ENCODE measurements at regions not wholly inside any gene's neighbourhood (a gene's known extent, or its start where the extent isn't known, plus 50 kb on each side); places are given as distances from the start of the nearest gene placed in this dataset.
"Not testable (repeated sequence)": the region's sequence is repeated elsewhere in the genome, so short reads cannot be mapped to it uniquely, and the experiment has no call there.

DNA sequence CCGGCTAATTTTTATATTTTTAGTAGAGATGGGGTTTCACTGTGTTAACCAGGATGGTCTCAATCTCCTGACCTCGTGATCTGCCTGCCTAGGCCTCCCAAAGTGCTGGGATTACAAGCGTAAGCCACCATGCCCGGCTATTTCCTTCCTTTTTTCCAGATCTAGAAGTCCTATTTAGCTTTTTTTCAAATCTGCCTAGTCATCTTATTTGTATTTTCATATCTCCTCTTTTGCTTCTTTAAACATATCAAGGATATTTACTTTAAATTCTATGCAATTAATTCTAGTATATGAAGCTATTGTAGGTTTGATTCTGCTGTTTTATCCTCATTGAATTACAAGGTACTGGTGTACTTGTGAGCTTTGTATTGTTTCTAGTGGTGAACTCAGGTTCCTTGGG lies 119.1 kb downstream of the MACIR start:
- not testable (repeated sequence) for DNase-seq

DNA sequence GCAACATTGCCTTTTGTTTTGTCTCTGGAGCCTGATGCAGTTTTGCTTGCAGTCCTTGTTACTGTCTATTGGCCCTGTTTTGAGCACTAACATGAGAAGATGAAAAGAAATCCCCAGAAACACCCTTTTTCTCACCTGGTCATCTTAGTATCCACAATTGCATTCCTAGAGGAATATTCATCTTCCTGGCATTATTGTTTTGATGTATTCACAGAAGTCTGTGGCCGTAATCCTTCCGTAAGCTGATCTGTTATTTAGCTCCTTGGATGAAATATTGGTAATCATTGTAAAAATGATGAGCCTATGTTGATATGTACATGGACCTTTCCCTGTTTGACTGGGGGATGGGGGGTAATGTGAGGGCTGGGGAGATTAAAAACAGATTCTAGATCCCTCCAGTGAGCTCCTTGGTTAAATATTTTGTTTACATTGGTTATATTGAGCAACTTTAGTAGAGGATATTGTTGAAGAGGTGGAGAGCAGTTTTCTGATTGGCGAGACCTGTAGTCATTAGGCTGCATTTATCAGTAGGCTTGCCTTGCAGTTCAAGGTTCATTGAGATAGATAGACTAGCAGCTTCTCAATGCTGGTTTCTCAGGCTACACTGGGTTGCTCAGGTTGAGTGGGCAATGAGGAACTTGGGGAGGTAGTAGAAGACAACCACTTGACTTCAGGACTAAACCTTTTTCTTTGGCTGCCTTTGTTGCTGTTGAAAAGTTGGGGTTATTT lies 117.5 kb downstream of the MACIR start:
- DNase-seq, result no peak

DNA sequence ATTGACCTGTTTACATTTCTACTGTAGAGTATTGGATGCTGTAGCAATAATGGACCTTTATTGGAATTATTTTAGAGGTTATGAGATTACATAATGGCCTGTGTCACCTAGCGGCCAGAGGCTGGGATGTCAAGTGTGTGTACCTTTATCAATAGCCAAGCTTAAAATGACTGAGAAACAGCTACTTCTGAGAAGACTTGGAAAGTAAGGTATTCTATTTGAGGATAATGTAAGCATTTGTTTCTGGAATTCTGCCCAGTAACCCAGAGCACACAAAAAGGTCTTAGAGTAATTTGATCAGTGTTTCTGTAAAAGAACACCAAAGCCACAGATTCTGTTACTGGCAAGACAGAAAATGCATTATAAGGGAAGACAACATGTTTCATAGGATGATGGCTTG lies 116.8 kb downstream of the MACIR start:
- DNase-seq, result no peak

DNA sequence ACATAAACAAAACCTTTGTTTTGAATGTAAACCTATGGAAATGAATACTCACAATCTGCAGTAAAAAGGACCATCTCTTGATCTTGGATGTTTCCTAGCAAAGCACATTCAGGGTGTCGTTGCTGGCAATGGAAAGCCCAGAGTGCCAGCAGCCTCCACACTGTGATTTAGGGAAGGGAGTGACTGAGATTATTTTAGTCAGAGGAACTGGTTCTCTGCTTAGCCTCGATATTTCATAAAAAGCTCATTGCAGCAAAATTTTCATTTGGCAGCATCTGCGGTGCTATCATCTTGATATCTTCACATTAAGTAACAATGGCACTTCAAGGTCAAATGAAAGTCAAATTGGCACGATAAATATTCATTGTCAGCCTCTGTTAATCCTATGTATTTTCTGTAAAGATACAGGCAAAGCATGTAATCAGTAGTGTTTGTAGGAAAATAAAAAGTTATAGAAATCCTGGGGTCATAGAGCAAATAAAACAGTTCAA lies 116.0 kb downstream of the MACIR start:
- no peak for DNase-seq

DNA sequence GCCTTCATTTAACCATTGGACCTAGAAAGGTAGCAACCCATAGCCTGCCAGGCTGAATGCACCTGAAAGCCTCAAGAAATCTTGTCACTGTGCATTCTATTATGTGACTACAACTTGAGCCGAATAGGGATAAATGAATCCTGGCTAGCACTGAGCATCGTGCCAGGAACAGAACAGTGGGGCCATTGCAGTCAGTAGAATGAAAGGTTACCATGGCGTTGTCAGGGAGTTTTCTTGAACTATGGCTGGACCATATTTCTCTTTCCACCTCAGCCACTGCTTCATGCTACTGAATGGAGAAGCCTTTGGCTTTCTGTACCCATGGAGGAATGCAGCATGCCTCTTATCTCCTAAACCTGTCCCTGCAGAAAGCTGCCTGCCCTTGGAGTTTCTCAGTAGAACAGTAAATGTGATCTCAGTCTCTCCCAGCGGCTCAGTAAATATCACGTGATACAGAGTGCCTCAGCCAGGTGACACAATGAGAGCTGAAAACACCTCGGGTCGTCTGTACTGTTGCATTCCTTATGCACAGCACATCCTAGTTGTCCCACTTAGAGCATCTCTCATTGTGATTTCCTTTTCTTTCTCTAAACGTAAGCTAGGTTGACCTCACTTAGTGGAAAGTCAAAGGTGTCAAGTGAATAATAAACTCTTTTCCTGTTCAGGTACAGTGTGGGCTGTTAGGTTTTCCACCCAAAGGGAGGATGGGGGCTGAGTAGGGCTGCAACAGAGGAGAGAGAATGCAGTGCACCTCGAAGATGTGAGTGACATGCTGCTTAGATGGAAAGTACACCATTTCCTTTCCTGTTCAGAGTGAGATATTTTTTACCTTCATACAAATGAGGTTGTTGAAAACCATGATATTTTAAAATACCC lies 115.3 kb downstream of the MACIR start:
- no peak for DNase-seq

DNA sequence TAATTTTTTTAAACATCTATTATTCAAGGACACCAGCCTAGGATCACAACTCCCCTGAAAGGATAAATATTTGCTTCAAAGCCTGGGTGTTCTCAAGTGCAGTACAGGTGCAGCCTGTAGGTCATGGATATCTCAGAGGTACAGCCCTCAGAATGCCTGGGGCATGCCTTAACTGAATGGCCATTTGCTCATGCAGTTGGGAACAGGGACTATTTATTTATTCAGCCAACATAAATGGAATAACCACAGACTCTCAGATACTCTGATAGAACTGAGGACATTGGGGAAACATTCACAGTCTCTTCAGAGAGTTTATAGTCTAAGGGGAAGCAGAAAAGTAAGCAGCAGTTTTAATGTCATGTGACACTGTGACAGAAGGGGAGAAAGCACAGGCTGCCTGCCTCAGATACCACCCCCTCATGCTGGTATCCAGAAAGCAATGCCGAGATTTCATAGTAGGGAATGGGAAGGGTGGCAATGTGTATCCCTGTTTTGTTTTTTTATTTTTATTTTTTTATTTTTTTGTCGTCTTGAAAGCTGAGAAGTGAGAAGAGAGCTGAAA lies 112.6 kb downstream of the MACIR start:
- no peak for DNase-seq

DNA sequence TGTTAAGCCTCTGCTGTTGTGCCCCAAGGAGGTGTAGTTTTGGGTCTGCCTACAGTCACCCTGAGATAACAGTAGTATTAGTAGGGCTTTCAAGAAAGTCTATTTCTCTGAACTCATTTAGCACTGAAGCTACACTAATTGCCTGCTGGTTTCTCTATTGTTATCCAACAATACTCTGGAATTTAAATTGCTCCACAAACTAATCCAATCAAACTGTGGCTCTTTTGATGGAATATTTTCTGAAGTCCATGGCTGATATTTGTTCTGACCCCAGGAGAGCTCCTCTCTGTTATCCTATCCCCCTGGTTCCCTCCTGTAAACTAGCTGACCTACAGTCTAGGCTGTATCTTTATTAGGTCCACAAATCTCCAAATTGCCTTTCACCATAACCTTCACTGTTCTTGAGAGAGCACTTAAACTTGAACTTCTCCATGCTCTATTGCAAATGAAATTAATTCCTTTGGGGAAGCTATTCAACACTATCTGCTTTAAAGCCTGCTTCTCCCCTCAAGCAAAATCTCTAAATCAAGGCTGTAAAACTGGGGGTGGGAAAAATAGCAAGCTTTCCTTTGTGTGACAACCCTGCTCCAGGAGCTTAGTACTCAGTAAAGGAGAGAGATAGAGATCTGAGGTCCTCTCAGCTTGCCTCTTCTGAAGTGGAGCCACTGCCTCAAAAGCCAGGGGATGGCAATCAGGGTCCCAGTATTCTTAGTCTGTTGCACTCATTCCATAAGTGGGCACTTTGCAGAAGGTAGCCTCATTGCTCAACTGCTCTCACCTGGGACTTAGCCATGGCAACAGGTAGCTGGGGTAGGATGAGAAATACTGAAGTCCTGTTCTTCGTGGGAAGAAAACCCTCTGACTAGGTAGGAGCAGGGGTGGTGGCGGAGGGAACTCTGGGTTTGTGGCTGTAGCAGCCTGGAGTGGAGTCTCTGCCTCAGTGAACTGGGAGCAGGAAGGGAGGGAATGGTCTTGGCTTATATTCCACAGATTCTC lies 110.9 kb downstream of the MACIR start:
- DNase-seq, result no peak

DNA sequence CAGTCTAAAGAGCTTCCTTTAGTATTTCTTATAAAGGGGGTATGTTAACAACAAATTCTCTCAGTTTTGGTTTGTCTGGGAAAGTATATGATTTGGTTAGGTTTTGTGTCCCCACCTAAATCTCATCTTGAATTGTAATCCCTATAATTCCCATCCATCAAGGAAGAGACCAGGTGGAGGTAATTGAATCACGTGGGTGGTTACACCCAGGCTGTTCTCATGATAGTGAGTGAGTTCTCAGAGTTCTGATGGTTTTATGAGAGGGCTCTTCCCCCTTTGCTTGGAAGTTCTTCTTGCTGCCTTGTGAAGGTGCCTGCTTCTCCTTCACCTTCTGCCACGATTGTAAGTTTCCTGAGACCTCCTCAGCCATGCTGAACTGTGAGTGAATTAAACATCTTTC lies 109.1 kb downstream of the MACIR start:
- DNase-seq, result no peak

DNA sequence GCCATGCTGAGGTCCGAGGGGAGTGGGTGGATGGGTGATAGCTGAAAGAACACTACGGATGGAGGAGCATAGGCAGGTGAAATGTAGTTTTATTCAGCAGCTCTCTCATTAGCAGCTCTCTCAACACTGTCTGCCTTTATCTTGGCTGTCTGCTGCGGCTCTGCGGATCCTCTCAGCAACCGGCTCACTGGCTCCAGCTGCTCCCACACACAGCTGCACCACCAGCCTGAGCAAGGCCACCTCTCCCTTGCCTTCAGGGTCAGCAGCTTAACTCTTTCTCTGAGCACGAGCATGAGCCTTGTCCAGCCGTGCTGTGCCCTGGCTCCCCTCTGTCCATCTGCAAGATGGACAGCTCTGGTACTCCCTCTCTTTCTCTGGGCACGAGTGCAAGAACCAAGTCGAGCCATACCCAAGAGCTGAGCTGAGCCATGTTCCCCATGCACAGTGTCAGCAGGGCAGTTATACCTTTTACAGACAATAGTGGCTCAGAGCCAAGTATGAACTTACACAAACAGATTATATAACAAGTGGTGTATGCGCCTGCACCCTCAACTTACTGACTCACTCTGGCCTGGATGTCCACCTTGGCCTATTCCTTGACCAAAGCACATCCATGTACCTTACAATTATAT lies 108.5 kb downstream of the MACIR start:
- no peak for DNase-seq

DNA sequence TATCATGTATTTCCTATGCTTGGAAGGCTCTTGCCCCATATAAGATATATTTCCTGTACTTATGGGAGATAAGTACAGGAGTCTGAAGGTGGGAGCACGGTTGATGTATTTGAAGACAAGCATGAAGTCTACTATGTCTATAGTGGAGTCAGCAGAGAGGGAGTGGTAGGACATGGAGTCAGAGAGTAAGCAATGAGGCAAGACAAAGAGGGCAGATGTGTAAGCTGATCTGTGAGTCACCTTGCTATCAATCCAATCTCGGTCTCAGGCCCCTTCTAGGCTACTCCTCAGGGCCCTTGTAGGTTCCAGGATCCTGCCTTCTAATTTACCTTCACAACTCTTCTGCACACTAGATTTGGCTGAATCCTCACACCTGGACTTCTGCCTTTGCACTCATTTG lies 105.5 kb downstream of the MACIR start:
- no peak for DNase-seq

DNA sequence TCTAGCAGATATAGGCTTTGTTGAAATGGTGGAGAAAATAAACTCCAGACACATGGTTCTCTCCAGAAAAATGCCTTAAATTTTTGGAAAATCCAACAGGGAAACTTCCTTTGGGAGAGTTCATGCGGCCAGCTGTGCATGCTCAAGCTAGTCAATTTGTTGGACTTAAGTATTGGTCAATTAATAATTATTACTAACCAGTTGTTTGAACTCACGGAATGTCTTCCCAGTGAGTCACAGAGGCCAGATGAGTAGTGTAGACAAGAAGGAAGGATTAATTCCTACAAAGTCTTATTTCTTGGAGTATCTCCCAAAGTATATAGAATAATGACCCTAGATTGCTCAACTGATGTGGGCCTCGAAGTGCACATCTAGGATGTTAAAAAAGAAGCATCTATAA lies 103.6 kb downstream of the MACIR start:
- no peak for DNase-seq

DNA sequence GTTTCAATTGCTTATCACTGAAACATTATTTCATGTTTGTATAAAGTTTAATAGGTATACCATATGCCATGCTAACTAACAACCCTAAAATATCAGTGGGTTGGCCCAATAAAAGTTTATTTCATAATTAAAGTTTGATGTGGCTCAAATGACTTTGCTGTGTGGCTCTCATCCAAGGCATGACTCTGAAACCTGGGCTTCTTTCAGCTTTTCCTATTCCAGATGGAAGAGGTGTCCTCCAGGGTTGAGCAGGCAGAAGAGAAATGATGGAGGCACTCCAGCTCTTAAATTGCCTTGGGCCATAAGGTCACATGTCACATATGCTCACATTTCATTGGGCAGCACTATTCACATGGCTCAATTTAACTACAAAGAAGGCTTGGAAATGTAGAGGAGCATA lies 101.9 kb downstream of the MACIR start:
- no peak for DNase-seq

DNA sequence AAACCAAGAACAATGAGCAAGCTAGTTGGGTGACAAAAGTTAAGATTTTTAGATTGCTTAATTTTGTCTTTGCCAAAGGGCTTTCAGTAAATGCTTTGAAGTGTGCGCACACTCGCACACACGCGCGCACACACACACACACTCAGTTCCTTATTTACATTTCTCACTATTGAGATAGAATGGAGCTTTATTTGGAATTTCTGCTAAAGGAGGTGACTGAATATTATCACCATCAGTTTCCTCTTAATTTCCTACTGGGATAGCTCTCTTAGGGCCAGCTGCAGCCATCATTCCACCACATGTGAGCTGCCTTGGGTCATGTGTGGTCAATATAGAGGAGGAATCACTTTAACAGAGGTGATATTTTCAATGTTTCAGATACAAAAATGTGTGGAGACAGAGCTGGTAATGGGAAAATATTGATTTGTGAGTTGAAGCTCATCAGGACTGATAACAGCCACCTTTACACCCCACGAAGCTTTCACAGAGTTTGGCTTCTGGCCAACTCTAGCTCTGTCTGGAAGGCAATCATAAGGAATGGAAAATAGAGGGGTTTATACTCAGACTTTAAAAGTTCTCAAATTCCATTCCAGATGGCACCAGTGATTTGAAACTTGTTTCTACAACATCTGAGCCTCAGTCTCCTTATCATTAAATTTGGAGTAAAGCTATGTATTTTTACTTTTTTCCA lies 99.9 kb downstream of the MACIR start:
- DNase-seq, result no peak

DNA sequence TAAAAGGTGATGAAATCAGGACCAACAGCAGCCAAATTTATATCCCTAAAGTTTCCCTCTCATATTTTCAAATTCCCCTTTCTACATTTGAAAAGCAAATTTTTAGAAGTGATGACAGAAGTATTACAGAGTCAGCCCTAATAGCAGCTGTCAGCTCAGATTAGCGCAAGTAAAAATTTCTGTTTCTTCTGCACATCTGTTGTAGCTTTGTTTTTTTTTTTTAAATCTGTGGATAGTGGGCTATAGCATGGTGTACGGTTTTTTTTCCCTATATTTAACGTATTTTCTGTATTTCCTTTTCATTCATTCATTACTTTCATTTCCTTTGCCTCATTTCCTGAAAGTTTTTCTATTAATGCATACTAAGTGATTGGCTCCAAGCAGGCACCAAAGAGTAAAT lies 99.1 kb downstream of the MACIR start:
- no peak for DNase-seq

DNA sequence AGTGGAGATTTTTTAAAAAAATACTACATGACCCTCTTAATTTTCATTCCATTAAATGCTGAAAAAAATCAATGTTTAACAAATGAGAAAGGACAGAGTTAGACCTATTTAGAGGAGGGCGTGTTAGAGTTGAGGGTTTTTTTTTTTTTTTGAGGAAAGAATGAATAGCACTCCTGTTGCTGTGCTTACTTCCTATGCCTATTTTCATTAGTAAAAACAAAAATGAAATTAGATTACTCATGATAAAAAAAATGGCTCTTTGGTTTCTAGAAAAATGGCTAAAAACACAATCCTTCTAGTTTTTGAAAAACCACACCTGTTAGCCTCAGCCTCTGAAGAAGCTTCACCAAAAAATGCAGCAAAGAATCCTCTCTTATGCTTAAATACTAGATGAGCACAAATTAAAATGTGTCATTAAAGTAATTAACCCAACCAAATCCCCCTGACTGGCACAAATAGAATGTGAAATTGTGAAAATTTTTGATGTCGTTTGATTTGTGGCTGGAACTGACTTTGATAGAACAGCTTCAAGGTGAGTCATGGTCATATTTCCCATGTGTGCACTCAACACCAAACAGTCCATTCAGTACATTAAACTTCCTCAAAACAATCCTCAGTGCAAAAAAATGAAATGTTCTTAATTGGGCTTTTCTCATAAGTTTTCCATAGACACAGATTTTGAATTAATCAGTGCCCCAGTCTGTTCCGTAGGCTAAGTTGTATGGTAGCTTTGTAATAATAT lies 98.0 kb downstream of the MACIR start:
- no peak for DNase-seq

DNA sequence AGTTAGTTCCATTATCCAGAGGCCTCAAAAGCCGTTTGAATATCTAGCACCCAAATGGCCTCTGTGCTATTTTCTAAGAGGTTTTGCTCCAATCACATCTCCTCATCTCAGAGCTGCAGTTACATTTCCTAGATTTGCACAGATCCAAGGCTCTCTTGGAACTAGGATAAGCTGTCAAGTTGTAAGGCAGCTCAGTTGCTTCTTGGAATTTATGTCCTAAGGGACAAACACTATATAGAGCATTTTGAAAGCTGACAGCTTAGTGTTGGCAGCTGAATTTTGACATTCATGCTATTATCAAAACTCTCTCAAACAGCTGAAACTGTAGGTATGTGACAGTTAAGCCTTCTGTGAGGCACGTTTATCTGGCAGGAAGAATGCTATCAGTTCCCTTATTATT lies 97.0 kb downstream of the MACIR start:
- DNase-seq, result no peak

DNA sequence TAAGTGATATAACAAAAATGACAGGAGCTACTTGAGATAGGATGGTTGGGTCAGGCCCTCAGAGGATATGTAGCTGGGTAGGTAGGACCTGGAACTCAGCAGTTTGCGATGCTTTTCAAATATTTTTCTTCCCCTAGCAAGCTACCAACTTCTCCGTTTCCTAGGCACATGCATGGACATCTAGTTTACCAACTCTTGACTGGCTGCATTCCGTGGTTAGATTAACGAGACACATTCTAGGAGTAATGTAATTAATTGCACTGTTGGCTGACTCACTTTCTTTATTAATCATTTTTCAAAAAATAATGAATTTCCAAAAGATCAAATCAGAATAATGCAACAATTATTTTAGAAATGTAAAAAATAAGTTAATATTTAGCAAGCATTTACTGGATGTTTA lies 95.9 kb downstream of the MACIR start:
- no peak for DNase-seq

DNA sequence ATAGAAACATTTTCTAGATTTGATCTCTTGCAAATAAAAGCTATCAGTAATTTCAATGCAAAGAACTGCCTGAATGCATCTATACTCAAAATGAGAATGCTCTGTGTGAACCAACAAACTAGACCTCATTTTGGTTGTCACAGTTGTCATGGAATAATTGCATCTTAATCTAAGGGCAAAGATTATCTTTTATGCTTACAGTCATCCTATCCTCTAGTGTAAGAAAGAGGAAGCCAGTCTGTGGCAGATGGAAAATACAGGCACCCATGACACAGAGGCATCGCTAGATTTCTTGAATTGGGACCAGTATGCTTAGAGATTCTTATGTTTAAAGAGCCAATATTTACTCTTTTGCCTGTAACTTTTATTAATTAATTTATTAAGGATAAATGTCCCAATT lies 95.0 kb downstream of the MACIR start:
- no peak for DNase-seq

DNA sequence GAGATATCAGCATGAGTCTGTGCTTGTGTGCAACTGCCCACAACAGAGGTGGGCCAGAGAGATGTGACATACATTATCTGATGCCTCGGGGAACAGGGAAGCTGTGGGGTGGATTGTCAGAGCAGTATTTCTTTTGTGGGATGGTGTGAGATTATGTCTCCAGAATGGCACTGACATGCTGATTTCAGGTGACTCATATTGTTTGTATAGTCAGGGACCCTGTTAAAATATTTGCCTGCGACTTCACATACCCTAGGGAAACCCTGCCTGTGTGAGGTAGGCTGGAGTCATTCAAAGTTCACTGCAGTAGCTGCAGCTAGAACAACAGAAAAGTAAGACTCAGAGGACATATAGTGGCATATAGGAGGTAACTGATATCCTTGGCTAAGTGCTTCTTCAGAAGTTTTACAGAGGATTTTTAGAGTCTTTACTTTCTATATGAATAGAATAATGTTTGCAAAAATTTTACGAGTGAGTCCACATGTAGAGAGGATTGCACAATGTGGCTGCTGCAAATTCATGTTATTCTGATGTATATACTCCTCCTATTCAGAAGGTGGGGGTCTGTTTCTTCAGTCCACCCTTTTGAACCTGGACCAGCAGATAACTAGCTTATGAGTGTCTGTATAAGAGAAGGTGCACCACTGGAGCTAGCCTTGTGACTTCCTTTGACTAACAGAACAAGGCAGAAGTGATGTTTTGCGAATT lies 89.3 kb downstream of the MACIR start:
- no peak for DNase-seq
